CD8-positive, alpha-beta memory T cell (primary cell): ENCODE measurements at regions not wholly inside any gene's neighbourhood (a gene's known extent, or its start where the extent isn't known, plus 50 kb on each side); places are given as distances from the start of the nearest gene placed in this dataset.
"Not testable (repeated sequence)": the region's sequence is repeated elsewhere in the genome, so short reads cannot be mapped to it uniquely, and the experiment has no call there.

Experiments used
- CTCF ChIA-PET: fragments of 350-600 bp; sonication (Branson Sonifier 250); formaldehyde crosslinking; loops from one replicate; lab custom pipeline; 2021; ENCODE audit warnings: antibody characterized with exemption; lab: Charles Lee
- POLR2A ChIA-PET: fragments of 350-600 bp; sonication (Branson Sonifier 250); formaldehyde crosslinking; loops from one replicate; lab custom pipeline; 2021; ENCODE audit warnings: antibody characterized with exemption; lab: Charles Lee
- DNase-seq, 5 donors: peaks; one replicate each; pipeline versions ENCODE4 v3.0.0 to v3.0.0-alpha.2; 2020 to 2022; ENCODE audit warnings: mixed read lengths in 1 of 5
- H3K27ac ChIP-seq: one replicate; pipeline ENCODE4 v1.7.0; 2013; ENCODE audit warnings: low read depth, mild to moderate bottlenecking, low read length, moderate library complexity
- H3K27me3 ChIP-seq: 2 replicates; pipeline ENCODE4 v1.7.0; 2013; ENCODE audit warnings: low read length, mild to moderate bottlenecking; ENCODE audit not compliant: insufficient read depth, poor library complexity, severe bottlenecking
- H3K36me3 ChIP-seq: 2 replicates; pipeline ENCODE4 v1.7.0; 2013; ENCODE audit warnings: mild to moderate bottlenecking, low read length, moderate library complexity; ENCODE audit not compliant: insufficient read depth
- H3K4me1 ChIP-seq: 2 replicates; pipeline ENCODE4 v1.7.0; 2013; ENCODE audit warnings: mild to moderate bottlenecking, low read length, moderate library complexity; ENCODE audit not compliant: insufficient read depth
- H3K4me3 ChIP-seq: 2 replicates; pipeline ENCODE4 v1.7.0; 2013; ENCODE audit warnings: mild to moderate bottlenecking, low read length
- H3K9me3 ChIP-seq: 2 replicates; pipeline ENCODE4 v1.7.0; 2013; ENCODE audit warnings: mild to moderate bottlenecking, low read length
- H3K27ac Mint-ChIP-seq, 8 donors: one replicate each; pipeline ENCODE4 v1.8.0; 2020 to 2021; ENCODE audit warnings: mixed read lengths in 8 of 8, mild to moderate bottlenecking in 6 of 8, inconsistent platforms in 3 of 8, moderate library complexity in 3 of 8
- H3K27me3 Mint-ChIP-seq, 2 donors: one replicate each; pipeline ENCODE4 v1.8.0; 2020 to 2021; ENCODE audit warnings: mixed read lengths in 2 of 2, mild to moderate bottlenecking in 1 of 2, moderate library complexity in 1 of 2
- H3K36me3 Mint-ChIP-seq, 3 donors: one replicate each; pipeline ENCODE4 v1.8.0; 2020 to 2021; ENCODE audit warnings: mixed read lengths in 3 of 3, inconsistent platforms in 1 of 3, mild to moderate bottlenecking in 1 of 3
- H3K4me1 Mint-ChIP-seq, 3 donors: one replicate each; pipeline ENCODE4 v1.8.0; 2020 to 2021; ENCODE audit warnings: mixed read lengths in 3 of 3, inconsistent platforms in 1 of 3, mild to moderate bottlenecking in 1 of 3
- H3K4me3 Mint-ChIP-seq, 7 donors: one replicate each; pipeline ENCODE4 v1.8.0; 2020 to 2021; ENCODE audit warnings: mixed read lengths in 7 of 7, mild to moderate bottlenecking in 6 of 7, moderate library complexity in 4 of 7, inconsistent platforms in 2 of 7
- H3K9me3 Mint-ChIP-seq, 5 donors: one replicate each; pipeline ENCODE4 v1.8.0; 2020 to 2022; ENCODE audit warnings: mixed read lengths in 5 of 5, mild to moderate bottlenecking in 3 of 5, moderate library complexity in 2 of 5, inconsistent platforms in 1 of 5

- DNase-seq = no peak
- no peak overlapping the region for H3K4me3 Mint-ChIP-seq
- no peaks in the 10 kb centered on the region for H3K9me3 Mint-ChIP-seq
- Histone ChIP-seq H3K4me3 (no peak overlapping the region), H3K27ac (no peak overlapping the region), H3K36me3 (no peaks in the 10 kb centered on the region), H3K9me3 (no peaks in the 10 kb centered on the region), H3K4me1 (no peaks in the 10 kb centered on the region), H3K27me3 (no peaks in the 10 kb centered on the region)
- H3K27ac Mint-ChIP-seq = no peak overlapping the region
- H3K27me3 Mint-ChIP-seq = no peaks in the 10 kb centered on the region
- H3K4me1 Mint-ChIP-seq = no peaks in the 10 kb centered on the region
- POLR2A ChIA-PET = no interaction called here
- H3K36me3 Mint-ChIP-seq = no peaks in the 10 kb centered on the region
- CTCF ChIA-PET = no interaction called here
Observed at GRCh38 chr10:28903736-28904135, 226.4 kb downstream of the BAMBI start.

DNA sequence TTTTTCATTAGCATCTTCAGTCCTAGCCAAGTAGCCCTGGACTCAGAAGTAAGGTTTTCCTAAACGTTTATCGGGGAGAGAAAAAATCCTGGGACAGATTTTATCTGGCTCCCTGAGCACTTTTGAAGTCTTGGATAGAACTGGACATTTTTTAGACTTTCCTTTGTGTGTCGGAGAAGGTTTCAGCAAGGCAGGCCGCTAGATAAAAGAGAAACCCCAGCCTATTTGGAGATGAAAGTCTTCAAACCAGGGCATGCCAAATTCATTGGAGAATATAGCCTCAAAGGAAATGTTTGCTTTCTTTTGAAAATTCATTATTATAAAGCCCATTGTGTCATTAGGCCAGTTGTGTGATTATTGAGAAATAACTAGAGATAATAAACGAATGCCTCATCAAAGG lies 228.1 kb downstream of the BAMBI start:
- ChIA-PET POLR2A (no interaction called here), CTCF (no interaction called here)
- Mint-ChIP-seq H3K4me1 (no peaks in the 10 kb centered on the region), H3K36me3 (no peaks in the 10 kb centered on the region), H3K9me3 (no peaks in the 10 kb centered on the region), H3K4me3 (no peak overlapping the region), H3K27me3 (no peaks in the 10 kb centered on the region), H3K27ac (no peak overlapping the region)
- Histone ChIP-seq H3K36me3 (no peaks in the 10 kb centered on the region), H3K4me3 (no peak overlapping the region), H3K27me3 (no peaks in the 10 kb centered on the region), H3K27ac (no peak overlapping the region), H3K4me1 (no peaks in the 10 kb centered on the region), H3K9me3 (no peaks in the 10 kb centered on the region)
- no peak for DNase-seq

DNA sequence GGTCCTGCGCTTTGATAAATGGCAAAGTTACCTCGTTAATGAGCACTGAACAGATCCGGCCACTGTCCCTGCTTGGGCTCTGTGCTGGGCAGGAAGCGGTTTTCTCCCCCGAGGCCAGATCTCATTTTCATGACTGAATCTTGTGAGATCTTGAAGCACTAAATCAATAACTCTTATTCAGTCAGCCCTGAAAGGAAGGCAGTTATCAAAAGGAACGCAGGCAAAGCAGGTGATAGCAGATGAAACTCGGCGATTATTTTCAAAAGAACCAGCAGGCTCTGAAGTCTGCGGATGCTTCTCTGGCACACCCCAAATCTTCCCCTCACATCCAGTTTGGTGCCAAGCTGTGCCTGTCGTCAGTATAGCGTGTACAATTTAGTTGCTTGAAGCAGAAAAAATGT lies 228.7 kb downstream of the BAMBI start:
- no peaks in the 10 kb centered on the region for H3K27me3 ChIP-seq
- no peak overlapping the region for H3K4me3 ChIP-seq
- ChIA-PET POLR2A (no interaction called here), CTCF (no interaction called here)
- H3K27ac Mint-ChIP-seq = no peak overlapping the region
- no peaks in the 10 kb centered on the region for H3K27me3 Mint-ChIP-seq
- H3K4me1 ChIP-seq = no peaks in the 10 kb centered on the region
- no peaks in the 10 kb centered on the region for H3K36me3 ChIP-seq
- no peaks in the 10 kb centered on the region for H3K36me3 Mint-ChIP-seq
- H3K4me3 Mint-ChIP-seq = no peak overlapping the region
- H3K27ac ChIP-seq = no peak overlapping the region
- H3K4me1 Mint-ChIP-seq = no peaks in the 10 kb centered on the region
- H3K9me3 ChIP-seq = no peaks in the 10 kb centered on the region
- no peaks in the 10 kb centered on the region for H3K9me3 Mint-ChIP-seq
- DNase-seq = no peak

DNA sequence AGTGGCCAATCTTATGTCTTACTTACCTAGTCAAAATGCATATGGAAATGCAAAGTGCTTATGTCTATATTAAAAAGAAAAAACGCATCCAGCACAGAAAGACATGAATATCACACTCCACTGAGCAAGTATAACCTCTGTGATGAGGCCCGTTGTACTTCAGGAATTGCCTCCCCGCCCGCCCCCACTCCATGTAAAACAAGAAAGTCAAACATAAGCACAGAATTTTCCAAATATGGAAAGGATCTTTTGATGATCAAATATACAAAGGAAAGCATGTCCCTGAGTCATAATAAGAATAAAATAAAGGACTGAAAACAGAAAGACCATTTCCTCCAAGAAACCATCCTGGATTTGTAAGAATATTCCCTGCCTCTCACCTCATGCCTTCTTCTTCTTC lies 229.1 kb downstream of the BAMBI start:
- Histone ChIP-seq H3K9me3 (no peaks in the 10 kb centered on the region), H3K4me1 (no peaks in the 10 kb centered on the region), H3K27ac (no peak overlapping the region), H3K4me3 (no peak overlapping the region), H3K27me3 (no peaks in the 10 kb centered on the region), H3K36me3 (no peaks in the 10 kb centered on the region)
- Mint-ChIP-seq H3K4me1 (no peaks in the 10 kb centered on the region), H3K27me3 (no peaks in the 10 kb centered on the region), H3K36me3 (no peaks in the 10 kb centered on the region), H3K27ac (no peak overlapping the region), H3K9me3 (no peaks in the 10 kb centered on the region), H3K4me3 (no peak overlapping the region)
- DNase-seq = no peak
- ChIA-PET POLR2A (no interaction called here), CTCF (no interaction called here)

- Mint-ChIP-seq H3K27me3 (no peaks in the 10 kb centered on the region), H3K4me3 (no peak overlapping the region), H3K36me3 (no peaks in the 10 kb centered on the region), H3K4me1 (no peaks in the 10 kb centered on the region), H3K9me3 (no peaks in the 10 kb centered on the region), H3K27ac (no peak overlapping the region)
- H3K36me3 ChIP-seq = no peaks in the 10 kb centered on the region
- ChIA-PET POLR2A (no interaction called here), CTCF (no interaction called here)
- no peak overlapping the region for H3K27ac ChIP-seq
- no peaks in the 10 kb centered on the region for H3K27me3 ChIP-seq
- no peaks in the 10 kb centered on the region for H3K4me1 ChIP-seq
- H3K4me3 ChIP-seq = no peak overlapping the region
- no peaks in the 10 kb centered on the region for H3K9me3 ChIP-seq
- no peak for DNase-seq
Observed at GRCh38 chr10:28906934-28907333, 229.6 kb downstream of the BAMBI start.

GRCh38 chr10:28909875-28910274 lies 232.6 kb downstream of the BAMBI start:
- CTCF ChIA-PET = no interaction called here
- Mint-ChIP-seq H3K27ac (no peak overlapping the region), H3K27me3 (peaks cover 0 to 2% of the 10 kb centered on the region in 2 donors), H3K9me3 (no peaks in the 10 kb centered on the region), H3K4me1 (no peaks in the 10 kb centered on the region), H3K4me3 (no peak overlapping the region), H3K36me3 (no peaks in the 10 kb centered on the region)
- H3K27me3 ChIP-seq = no peaks in the 10 kb centered on the region
- POLR2A ChIA-PET = no interaction called here
- DNase-seq = no peak
- no peaks in the 10 kb centered on the region for H3K4me1 ChIP-seq
- no peaks in the 10 kb centered on the region for H3K9me3 ChIP-seq
- H3K4me3 ChIP-seq = no peak overlapping the region
- H3K36me3 ChIP-seq = no peaks in the 10 kb centered on the region
- no peak overlapping the region for H3K27ac ChIP-seq

GRCh38 chr10:28910956-28911355 lies 233.6 kb downstream of the BAMBI start:
- ChIA-PET POLR2A (no interaction called here), CTCF (no interaction called here)
- Histone ChIP-seq H3K36me3 (no peaks in the 10 kb centered on the region), H3K4me1 (no peaks in the 10 kb centered on the region), H3K9me3 (no peaks in the 10 kb centered on the region), H3K27me3 (no peaks in the 10 kb centered on the region), H3K27ac (no peak overlapping the region), H3K4me3 (no peak overlapping the region)
- DNase-seq = no peak
- peaks cover 0 to 2% of the 10 kb centered on the region in 2 donors for H3K27me3 Mint-ChIP-seq
- H3K27ac Mint-ChIP-seq = no peak overlapping the region
- H3K36me3 Mint-ChIP-seq = no peaks in the 10 kb centered on the region
- no peaks in the 10 kb centered on the region for H3K4me1 Mint-ChIP-seq
- H3K4me3 Mint-ChIP-seq = no peak overlapping the region
- H3K9me3 Mint-ChIP-seq = no peaks in the 10 kb centered on the region

DNA sequence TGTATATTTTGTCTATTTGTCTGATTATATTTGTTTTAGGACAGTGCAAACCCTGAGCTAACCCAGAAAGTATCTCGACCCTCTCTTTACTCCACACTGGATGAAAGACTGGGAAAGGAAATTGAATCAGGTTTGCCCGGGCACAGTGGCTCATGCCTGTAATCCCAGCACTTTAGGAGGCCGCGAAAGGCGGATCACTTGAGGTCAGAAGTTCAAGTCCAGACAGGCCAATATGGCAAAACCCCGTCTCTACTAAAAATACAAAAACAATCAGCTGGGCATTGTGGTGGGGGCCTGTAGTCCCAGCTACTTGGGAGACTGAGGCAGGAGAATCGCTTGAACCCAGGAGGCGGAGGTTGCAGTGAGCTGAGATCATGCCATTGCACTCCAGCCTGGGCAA lies 234.2 kb downstream of the BAMBI start:
- H3K4me1 ChIP-seq, H3K27ac Mint-ChIP-seq, H3K4me1 Mint-ChIP-seq, H3K9me3 Mint-ChIP-seq, H3K27me3 ChIP-seq, DNase-seq, H3K27me3 Mint-ChIP-seq, H3K9me3 ChIP-seq, H3K36me3 ChIP-seq, H3K4me3 ChIP-seq, POLR2A ChIA-PET, CTCF ChIA-PET, H3K27ac ChIP-seq, H3K36me3 Mint-ChIP-seq, H3K4me3 Mint-ChIP-seq: not testable (repeated sequence)
